ENCODE measurements at regions not wholly inside any gene's neighbourhood (a gene's known extent, or its start where the extent isn't known, plus 50 kb on each side); places are given as distances from the start of the nearest gene placed in this dataset.

DNA sequence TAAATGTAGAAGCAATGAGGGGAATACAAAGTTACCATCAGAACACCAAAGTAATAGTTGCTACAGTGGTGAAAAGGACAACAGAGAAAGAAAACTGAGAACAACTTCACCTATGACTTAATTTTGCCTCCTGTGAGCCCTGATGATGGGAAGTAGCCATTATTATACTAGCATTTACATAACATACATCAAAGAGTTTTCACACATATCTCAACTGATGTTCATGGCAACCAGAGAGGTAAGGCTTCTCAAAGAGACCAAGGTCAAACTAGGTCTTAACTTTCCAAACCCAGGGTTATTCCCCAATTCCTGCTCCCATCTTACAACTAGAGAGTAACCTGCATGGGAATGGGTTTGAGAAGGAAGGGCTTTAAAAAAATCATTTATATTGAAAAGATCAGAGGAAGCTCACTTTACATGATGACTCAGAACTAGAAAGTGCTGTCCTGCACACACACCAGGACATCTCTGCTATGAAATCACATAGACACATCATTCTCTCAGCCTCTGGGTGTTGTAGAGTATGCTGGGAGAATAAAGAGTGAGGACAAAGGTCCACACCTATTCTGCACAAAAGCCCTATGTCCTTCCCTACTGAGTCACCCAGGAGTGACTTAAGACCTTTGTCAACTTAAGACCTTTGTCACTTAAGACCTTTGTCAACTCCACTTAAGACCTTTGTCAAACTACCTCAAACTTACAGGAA, 179.7 kb downstream of the TNFSF18 start:
- no peak for TF ChIP-seq EZH2phosphoT487 (IDR thresholded peaks at IDR 0.05; ENCODE audit: low read depth, severe bottlenecking, unreplicated experiment)
- TF ChIP-seq, protein P1, sequence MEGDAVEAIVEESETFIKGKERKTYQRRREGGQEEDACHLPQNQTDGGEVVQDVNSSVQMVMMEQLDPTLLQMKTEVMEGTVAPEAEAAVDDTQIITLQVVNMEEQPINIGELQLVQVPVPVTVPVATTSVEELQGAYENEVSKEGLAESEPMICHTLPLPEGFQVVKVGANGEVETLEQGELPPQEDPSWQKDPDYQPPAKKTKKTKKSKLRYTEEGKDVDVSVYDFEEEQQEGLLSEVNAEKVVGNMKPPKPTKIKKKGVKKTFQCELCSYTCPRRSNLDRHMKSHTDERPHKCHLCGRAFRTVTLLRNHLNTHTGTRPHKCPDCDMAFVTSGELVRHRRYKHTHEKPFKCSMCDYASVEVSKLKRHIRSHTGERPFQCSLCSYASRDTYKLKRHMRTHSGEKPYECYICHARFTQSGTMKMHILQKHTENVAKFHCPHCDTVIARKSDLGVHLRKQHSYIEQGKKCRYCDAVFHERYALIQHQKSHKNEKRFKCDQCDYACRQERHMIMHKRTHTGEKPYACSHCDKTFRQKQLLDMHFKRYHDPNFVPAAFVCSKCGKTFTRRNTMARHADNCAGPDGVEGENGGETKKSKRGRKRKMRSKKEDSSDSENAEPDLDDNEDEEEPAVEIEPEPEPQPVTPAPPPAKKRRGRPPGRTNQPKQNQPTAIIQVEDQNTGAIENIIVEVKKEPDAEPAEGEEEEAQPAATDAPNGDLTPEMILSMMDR (IDR thresholded peaks at IDR 0.05; ENCODE audit: poor library complexity) = no peak
- TF ChIP-seq EZH2 (IDR thresholded peaks at IDR 0.05; ENCODE audit: borderline replicate concordance) = no peak
